ENCODE measurements at regions not wholly inside any gene's neighbourhood (a gene's known extent, or its start where the extent isn't known, plus 50 kb on each side); places are given as distances from the start of the nearest gene placed in this dataset.

GRCh38 chr2:16128746-16129610 lies 188.6 kb downstream of the MYCN start:
- TF ChIP-seq CTCF (IDR thresholded peaks at IDR 0.05) (no peak), POLR2A (IDR thresholded peaks at IDR 0.05) (no peak)

Data from thyroid gland (tissue), 4 donors.